ES-I3 (cell line): ENCODE measurements at regions not wholly inside any gene's neighbourhood (a gene's known extent, or its start where the extent isn't known, plus 50 kb on each side); places are given as distances from the start of the nearest gene placed in this dataset.

Source experiments
- H3K36me3 ChIP-seq: 2 replicates; pipeline ENCODE4 v1.6.1; 2013; ENCODE audit warnings: mild to moderate bottlenecking, low read length, control low read depth, moderate library complexity; ENCODE audit not compliant: insufficient read depth
- H3K4me1 ChIP-seq: 2 replicates; pipeline ENCODE4 v1.6.1; 2013; ENCODE audit warnings: mild to moderate bottlenecking, control low read depth, low read length; ENCODE audit not compliant: insufficient read depth
- H3K9ac ChIP-seq: 2 replicates; pipeline ENCODE4 v1.6.1; 2013; ENCODE audit warnings: low read depth, mild to moderate bottlenecking, low read length, moderate library complexity
- H3K9me3 ChIP-seq: 2 replicates; pipeline ENCODE4 v1.6.1; 2013; ENCODE audit warnings: mild to moderate bottlenecking, low read length, moderate library complexity; ENCODE audit not compliant: control insufficient read depth, insufficient read depth

- Histone ChIP-seq H3K4me1 (no peaks in the 10 kb centered on the region), H3K9ac (no peak overlapping the region), H3K9me3 (no peaks in the 10 kb centered on the region), H3K36me3 (no peaks in the 10 kb centered on the region)
Measured at GRCh38 chr2:194745557-194746146, 911.4 kb upstream of the SLC39A10 start.

GRCh38 chr2:194742706-194743105, 914.3 kb upstream of the SLC39A10 start:
- Histone ChIP-seq H3K4me1 (no peaks in the 10 kb centered on the region), H3K9ac (no peak overlapping the region), H3K9me3 (no peaks in the 10 kb centered on the region), H3K36me3 (no peaks in the 10 kb centered on the region)

GRCh38 chr2:194739217-194739616, 917.8 kb upstream of the SLC39A10 start:
- peaks cover 4% of the 10 kb centered on the region; the same call in 1 of the 2 replicates for H3K4me1 ChIP-seq
- H3K36me3 ChIP-seq: no peaks in the 10 kb centered on the region
- H3K9ac ChIP-seq: no peak overlapping the region
- no peaks in the 10 kb centered on the region for H3K9me3 ChIP-seq

- H3K9ac ChIP-seq: no peak overlapping the region
Measured at GRCh38 chr2:194735837-194736542, 921.0 kb upstream of the SLC39A10 start.

GRCh38 chr2:194730266-194730665, 926.8 kb upstream of the SLC39A10 start:
- Histone ChIP-seq H3K9me3 (no peaks in the 10 kb centered on the region), H3K4me1 (no peaks in the 10 kb centered on the region), H3K9ac (no peak overlapping the region), H3K36me3 (no peaks in the 10 kb centered on the region)

More at GRCh38 chr2:194735837-194736542, 921.0 kb upstream of the SLC39A10 start:
- H3K9me3 ChIP-seq: no peaks in the 10 kb centered on the region
- H3K4me1 ChIP-seq: peaks cover 4% of the 10 kb centered on the region; the same call in 1 of the 2 replicates
- no peaks in the 10 kb centered on the region for H3K36me3 ChIP-seq

GRCh38 chr2:194725169-194725568, 931.9 kb upstream of the SLC39A10 start:
- H3K9ac ChIP-seq: no peak overlapping the region
- no peaks in the 10 kb centered on the region for H3K36me3 ChIP-seq
- no peaks in the 10 kb centered on the region for H3K9me3 ChIP-seq
- H3K4me1 ChIP-seq: no peaks in the 10 kb centered on the region

GRCh38 chr2:194723446-194723845, 933.6 kb upstream of the SLC39A10 start:
- Histone ChIP-seq H3K36me3 (no peaks in the 10 kb centered on the region), H3K9ac (no peak overlapping the region), H3K9me3 (no peaks in the 10 kb centered on the region; the same call in 1 of the 2 replicates), H3K4me1 (no peaks in the 10 kb centered on the region)

GRCh38 chr2:194721227-194721626, 935.8 kb upstream of the SLC39A10 start:
- no peak overlapping the region for H3K9ac ChIP-seq
- no peaks in the 10 kb centered on the region; the same call in 1 of the 2 replicates for H3K9me3 ChIP-seq
- H3K4me1 ChIP-seq: no peaks in the 10 kb centered on the region
- no peaks in the 10 kb centered on the region for H3K36me3 ChIP-seq

GRCh38 chr2:194720462-194720861, 936.6 kb upstream of the SLC39A10 start:
- H3K9me3 ChIP-seq: no peaks in the 10 kb centered on the region; the same call in 1 of the 2 replicates
- no peaks in the 10 kb centered on the region for H3K4me1 ChIP-seq
- no peaks in the 10 kb centered on the region for H3K36me3 ChIP-seq
- no peak overlapping the region for H3K9ac ChIP-seq

- Histone ChIP-seq H3K9me3 (no peaks in the 10 kb centered on the region; the same call in 1 of the 2 replicates), H3K4me1 (no peaks in the 10 kb centered on the region), H3K9ac (no peak overlapping the region), H3K36me3 (no peaks in the 10 kb centered on the region)
Measured at GRCh38 chr2:194718881-194719280, 938.1 kb upstream of the SLC39A10 start.

GRCh38 chr2:194714541-194714940, 942.5 kb upstream of the SLC39A10 start:
- no peaks in the 10 kb centered on the region for H3K36me3 ChIP-seq

GRCh38 chr2:194709840-194710239, 947.2 kb upstream of the SLC39A10 start:
- no peak overlapping the region for H3K9ac ChIP-seq
- H3K4me1 ChIP-seq: no peaks in the 10 kb centered on the region
- H3K36me3 ChIP-seq: no peaks in the 10 kb centered on the region
- no peaks in the 10 kb centered on the region for H3K9me3 ChIP-seq

More at GRCh38 chr2:194714541-194714940, 942.5 kb upstream of the SLC39A10 start:
- Histone ChIP-seq H3K9me3 (no peaks in the 10 kb centered on the region), H3K9ac (no peak overlapping the region), H3K4me1 (no peaks in the 10 kb centered on the region)

GRCh38 chr2:194706179-194706578, 950.8 kb upstream of the SLC39A10 start:
- H3K4me1 ChIP-seq: no peaks in the 10 kb centered on the region

GRCh38 chr2:194705398-194705797, 951.6 kb upstream of the SLC39A10 start:
- Histone ChIP-seq H3K4me1 (no peaks in the 10 kb centered on the region), H3K36me3 (no peaks in the 10 kb centered on the region), H3K9ac (no peak overlapping the region), H3K9me3 (no peaks in the 10 kb centered on the region)

More at GRCh38 chr2:194706179-194706578, 950.8 kb upstream of the SLC39A10 start:
- Histone ChIP-seq H3K9ac (no peak overlapping the region), H3K9me3 (no peaks in the 10 kb centered on the region), H3K36me3 (no peaks in the 10 kb centered on the region)

GRCh38 chr2:194700726-194701125, 956.3 kb upstream of the SLC39A10 start:
- Histone ChIP-seq H3K9me3 (no peaks in the 10 kb centered on the region), H3K36me3 (no peaks in the 10 kb centered on the region), H3K4me1 (no peaks in the 10 kb centered on the region), H3K9ac (no peak overlapping the region)
